ENCODE measurements at regions not wholly inside any gene's neighbourhood (a gene's known extent, or its start where the extent isn't known, plus 50 kb on each side); places are given as distances from the start of the nearest gene placed in this dataset.
"Not testable (repeated sequence)": the region's sequence is repeated elsewhere in the genome, so short reads cannot be mapped to it uniquely, and the experiment has no call there.

DNA sequence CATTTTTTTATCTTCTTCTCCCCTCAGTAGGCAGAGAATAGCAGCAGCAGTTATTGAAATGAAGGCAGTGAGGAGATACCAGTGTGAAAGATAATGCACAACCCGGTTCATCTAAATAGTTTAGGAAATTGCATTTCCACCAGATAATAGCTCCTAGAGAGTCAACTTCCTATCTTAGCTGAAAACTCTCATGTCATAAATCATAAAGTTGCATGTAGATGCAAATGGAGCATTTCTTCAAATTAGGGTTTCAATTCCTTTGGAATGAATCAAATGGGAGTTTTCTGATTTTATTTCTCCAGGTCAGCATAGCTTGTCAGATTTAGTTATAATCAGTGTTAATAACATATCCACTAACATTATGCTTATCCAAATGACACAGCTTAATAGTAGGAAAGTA lies 335.3 kb downstream of the CNTNAP4 start:
- DNase-seq (ENCODE audit: low spot score): no peak

DNA sequence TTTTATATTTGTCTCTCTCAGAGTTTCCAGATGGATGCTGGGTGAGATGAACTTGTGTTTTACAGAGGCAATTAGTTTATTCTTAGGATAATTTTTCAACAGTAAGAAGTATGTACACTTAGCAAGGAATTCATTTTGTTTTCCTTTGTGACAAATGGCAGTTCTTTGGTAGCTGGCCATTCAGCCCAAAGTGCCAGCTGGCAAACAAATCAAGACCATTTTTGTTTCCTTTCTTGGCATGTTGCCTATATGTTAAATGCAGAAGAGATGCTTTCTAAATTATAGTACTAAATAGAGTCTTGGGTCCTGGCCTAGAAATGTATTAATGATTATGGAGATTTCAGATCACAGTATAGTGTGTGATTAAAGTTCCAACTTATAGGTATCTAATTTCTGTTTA lies 337.1 kb downstream of the CNTNAP4 start:
- DNase-seq (ENCODE audit: low spot score): no peak

DNA sequence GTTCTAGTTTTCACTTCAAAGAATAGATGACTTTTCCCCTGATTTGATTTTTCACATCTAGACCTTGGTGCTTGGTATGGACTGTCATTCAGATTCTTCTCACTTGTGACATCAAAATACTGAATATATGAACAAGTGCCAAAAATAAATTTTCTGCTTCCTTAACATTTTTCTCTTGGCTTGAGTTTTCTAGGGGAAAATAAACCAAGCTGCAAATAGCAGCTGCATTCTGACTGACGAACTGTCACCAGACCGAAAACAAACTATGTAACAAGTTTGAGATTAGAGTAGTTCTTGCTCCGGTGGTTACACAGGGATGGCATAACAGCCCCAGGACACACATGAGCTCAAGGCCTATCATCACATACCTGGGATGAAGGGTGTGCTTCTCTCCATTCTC lies 345.7 kb downstream of the CNTNAP4 start:
- DNase-seq (ENCODE audit: low spot score): no peak

DNA sequence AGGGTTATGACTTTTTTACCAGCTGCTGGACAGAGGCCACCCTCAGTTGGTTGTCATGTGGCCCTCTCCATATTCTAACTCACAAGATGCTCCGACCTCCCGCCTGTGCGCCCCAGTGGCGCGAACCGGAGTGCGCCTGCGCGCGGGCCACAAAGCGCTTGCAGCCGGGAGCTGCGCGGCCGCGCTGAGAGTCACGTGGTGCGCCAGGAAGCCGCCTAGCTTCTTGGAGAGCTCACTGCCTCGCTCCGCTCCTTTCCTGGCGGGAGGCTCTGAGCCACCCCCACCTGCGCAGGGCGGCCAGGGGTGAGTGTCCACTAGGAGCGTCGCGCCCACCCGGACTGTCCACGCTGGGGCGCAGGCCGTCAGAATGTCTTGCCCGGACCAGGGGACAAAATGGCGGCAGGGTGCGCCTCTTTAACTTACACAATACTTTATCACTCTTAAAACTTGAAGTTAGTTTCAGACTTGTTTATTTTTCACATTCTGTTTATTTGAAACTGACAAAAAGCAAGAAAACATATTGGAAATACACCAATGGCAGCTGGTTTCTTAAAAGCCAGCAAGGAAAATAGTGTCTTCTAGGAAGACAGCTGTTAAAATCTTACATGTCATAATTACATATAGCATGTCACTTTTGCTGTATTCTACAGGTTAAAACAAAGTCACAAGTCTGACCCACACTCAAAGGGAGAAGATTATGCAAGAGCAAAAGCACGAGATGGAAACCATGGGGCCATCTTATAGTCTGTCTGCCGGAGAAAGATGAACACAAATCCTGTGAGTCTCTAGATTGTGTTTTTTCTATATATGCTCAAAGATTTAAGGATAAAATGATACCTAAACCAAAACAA lies 357.9 kb downstream of the CNTNAP4 start:
- no peak for DNase-seq (ENCODE audit: low spot score)

DNA sequence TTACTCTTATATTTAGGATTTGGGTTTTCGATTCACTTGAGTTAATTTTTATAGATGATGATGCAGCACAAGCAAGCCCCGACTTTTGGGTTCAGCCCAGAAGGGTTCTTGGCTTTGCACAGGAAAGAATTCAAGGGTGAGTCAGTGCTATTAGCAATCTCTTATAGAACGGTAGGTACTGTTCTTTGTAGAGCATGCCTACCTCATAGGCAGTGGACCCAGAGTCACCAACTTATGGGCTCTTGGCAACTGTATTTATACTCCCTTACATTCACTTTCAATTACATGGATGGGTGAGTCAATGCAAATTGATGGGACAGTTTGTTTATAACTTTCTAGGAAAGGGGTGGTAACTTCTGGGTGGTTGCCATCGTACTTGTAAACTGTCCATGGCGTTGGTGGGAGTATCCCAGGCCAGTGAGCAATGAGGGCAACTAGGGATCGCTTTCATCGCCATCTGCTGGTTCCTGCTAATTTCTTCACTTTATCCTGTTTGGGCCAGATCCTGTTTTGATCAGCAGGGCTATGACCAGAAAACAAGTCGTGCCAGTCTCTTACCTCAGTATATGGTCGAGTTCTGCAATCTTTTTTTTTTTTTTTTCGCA lies 362.6 kb downstream of the CNTNAP4 start:
- no peak for DNase-seq (ENCODE audit: low spot score)

DNA sequence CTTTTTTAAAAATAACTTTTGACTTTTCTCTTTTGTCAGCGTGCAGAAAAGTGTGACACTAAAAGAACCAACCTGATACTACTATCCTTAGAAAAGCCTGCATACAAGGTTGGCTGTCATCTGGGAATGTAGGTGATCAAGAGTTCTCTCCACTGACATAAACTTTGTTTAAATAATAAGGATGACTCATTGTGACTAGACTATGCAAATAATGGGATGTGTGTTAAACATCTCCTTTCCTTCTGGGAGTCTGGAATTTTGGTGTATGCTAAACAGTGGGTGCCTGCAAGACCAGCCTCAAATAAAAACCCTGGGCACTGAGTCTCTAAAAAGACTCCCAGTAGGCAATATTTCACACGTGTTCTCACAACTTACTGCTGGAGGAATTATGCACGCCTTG lies 373.4 kb downstream of the CNTNAP4 start:
- no peak for DNase-seq (ENCODE audit: low spot score)

DNA sequence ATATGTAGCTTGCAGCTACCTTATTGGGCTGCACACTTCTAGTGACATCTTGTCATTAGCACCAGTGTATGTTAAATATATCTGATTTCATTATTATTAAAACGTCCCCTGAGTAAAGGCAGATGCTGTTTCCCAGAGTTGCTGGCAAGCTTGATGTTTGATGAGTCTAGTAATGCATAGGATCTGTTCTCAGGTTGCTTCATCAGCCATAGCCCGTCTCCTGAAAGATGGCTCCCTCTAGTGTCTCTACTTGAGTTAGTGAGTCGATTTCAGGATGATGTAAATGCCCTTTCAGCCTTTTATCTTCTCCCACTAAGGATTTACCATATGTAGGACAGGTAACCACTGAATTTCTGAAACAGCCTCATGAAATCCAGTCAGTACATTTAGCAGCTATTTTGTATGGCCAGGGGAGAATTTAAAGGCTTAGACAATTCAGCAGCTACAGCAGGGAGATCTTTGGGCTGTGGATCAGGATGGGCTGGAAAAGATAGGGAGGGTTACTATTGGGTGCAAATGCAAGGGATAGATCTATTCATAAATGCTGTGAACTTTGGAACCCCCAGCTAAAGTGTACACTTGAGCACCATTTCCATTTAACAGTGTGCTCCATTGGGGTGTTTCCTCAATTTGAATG lies 376.3 kb downstream of the CNTNAP4 start:
- no peak for DNase-seq (ENCODE audit: low spot score)

DNA sequence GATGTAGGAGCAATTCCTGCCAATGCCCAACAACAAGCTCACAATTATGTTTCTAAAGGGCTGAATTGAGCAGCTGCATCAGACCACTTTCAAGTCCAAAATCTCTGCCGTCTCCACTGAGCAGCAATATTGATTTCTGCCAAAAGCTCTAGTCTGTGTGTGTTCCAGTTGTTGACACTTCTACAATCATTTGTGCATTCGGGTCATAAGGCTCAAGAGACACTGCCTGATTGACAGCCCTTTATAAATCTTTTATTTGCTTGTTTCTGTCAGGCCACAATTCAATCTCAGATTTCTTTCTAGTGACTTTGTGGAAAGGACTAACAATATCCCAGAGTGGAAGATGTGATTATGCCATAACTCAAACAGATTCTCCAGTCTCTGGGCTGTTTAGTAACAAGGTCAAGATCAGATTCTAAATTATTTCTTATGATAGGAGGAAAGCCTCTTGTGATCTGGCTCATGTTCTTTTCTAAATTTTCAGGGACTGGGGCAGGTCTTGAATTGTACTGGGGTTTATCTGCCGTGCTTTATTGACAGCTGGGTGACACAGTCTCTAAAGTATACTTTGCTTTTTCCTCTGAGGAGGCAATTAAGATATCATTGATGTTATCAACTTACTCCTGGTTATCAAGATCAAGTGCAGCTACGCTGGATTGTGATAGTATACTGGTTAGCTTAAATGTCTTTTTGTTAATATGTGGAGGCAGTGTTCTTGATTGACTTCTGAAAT lies 377.1 kb downstream of the CNTNAP4 start:
- no peak for DNase-seq (ENCODE audit: low spot score)

DNA sequence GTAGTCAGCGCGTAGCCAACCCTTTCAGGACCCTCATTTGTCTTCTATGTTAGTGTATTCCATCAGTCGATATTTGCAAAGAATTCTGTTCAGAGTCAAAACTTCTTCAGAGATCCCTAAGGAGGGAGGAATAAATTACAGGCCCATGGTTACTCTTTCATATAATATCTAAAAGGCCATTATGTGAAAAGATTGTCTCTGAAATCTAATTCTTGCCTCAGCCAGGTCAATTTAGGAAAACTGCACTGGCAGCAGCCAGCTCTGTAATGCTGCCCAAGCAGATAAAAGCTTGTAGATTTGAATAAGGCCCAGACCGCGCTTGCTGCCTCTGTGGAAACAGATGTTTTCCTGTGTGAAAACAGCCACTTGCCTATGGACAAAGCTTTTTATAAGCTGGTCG lies 379.8 kb downstream of the CNTNAP4 start:
- DNase-seq (ENCODE audit: low spot score): no peak

DNA sequence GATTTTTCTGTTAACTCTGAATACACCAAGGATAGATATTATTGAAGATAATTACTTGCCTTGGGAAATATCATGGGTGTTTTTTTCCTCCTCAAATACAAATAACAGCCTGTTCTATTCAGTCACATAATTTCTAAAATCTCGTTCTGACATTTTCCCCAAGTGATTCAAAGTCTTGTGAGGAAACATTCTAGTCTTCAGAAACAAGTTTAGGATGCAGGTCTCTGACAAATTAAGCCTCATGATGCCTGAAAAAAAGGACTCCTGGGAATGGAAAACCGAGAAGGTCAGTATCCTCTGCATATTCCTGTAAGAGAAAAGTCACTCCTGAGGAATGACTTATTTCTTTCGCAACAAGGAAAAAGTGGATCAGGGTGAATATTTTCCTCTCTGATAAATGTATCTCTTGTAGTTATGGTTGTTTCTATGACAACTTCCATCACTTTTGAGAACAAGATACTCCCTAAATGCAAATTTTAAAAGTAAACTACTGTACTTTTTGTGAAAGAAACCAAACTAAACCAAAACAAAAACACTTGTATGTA lies 384.6 kb downstream of the CNTNAP4 start:
- DNase-seq (ENCODE audit: low spot score): no peak

DNA sequence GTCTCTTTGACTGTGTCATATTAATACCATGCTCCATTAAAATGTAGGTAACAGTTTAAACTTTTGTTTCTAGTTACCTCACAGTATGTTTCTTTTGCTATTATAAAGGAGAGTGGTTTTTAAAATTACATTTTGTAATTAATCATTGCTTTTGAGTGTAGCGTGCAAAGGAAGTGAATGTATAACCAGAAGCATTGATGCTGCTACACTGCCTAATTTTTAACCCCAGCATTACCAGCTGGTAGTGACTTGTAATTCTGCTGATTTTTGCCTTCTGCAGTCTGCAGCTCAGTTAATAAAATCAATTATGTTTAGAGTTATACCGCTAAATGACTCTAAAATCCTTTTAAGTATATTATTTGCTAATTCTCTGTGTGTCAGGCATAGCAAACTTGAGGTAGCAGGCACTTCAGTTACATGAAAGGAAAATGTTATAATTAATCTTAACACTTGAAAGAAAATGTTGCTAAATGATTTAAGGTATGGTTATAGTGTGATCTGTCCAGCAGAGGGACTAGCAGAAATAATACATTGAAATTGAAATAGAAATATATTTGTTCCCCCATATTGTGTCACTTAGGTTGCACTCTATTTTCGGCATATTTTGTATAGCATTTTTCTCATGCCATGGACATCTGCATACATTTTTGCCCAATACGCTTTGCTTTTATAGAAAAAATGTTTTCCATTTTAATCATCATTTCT lies 388.5 kb downstream of the CNTNAP4 start:
- DNase-seq (ENCODE audit: low spot score): no peak

DNA sequence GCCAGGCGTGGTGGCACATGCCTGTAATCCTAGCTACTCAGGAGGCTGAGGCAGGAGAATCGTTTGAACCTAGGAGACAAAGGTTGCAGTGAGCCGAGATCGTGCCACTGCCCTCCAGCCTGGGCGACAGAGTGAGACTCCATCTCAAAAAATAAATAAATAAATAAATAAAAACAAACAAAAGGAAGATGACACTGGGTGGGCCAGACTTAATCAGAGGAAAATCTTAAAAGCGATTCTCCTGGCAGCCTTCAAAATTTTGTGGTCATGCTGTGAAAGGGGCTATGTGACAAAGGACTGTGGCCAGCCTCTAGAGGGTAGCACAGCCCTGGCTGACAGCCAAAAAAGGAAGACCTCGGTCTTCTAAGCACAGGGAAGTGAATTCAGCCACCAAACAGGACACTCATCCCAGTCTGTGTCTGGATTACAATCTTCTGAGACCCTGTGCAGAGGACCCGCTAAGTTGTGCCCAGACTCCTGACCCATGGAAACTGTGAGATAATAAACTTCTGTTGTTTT lies 391.1 kb downstream of the CNTNAP4 start:
- DNase-seq (ENCODE audit: low spot score): no peak

DNA sequence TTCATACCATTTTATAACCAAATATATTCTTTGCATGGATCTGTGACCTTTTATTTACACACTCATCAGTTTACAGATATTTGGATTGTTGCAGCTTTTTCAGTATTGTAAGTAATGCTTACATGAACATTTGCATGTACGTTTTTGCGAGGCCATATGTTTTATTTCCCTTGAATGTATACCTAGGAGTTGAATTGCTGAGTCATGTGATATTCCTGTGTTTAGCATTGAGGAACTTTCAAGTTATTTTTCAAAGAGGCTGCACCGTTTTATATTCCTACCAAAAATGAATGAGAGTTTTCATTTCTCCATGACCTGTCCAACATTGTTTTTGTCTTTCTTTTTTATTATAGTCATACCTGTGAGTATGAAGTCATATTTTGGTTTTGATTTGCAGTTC lies 392.1 kb downstream of the CNTNAP4 start:
- no peak for DNase-seq (ENCODE audit: low spot score)

DNA sequence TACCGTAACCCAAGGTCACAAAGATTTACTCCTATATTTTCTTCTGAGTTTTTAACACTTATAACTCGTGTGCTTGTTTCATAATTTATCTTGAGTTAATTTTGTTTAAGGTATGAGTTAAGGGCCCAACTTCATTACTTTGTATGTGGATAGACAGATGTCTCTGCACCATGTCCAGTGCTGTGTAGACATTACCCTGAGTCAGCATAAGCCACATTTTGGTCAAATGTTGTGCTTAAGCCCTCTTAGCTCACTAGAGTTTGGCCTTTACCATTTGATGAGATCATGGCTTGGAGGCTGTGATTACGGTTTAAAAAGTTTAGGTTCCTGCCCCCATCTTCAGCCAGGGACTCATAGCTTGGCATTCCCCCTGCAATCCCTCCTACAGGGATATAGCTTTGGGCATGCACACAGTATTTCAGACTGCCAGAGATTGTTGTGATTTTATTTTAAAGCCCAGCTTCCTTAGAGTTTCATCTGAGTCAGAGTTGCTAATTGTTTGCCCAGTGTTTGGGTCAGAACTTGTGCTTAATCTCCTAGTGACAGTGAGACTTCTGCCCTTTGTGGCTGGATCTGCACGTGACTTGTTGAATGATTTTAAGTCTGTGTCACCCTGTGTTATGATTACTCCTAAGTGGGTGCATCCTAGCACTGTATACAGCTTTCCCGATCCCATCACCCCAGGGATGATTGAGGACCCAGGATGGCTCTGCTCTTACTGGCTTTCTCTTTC lies 393.1 kb downstream of the CNTNAP4 start:
- no peak for DNase-seq (ENCODE audit: low spot score)

DNA sequence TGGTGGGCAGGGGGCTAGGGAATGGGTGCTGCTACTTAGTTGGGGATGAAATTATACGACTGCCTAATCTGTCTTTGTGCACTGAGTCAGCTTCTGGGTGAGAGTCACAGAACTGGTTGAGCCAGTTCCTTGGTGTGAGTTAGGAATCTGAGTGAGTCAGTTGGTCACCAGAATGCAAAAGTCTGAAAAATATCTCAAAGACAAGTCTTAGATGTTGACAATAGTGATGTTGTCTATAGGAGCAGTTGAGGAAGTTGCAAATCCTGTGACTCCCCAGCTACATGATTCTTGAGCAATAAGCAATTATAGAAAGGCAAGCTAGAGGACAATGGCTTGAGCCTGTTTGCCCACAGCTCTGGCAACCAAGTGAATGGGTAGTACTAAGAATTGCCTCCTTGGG lies 399.2 kb downstream of the CNTNAP4 start:
- no peak for DNase-seq (ENCODE audit: low spot score)

DNA sequence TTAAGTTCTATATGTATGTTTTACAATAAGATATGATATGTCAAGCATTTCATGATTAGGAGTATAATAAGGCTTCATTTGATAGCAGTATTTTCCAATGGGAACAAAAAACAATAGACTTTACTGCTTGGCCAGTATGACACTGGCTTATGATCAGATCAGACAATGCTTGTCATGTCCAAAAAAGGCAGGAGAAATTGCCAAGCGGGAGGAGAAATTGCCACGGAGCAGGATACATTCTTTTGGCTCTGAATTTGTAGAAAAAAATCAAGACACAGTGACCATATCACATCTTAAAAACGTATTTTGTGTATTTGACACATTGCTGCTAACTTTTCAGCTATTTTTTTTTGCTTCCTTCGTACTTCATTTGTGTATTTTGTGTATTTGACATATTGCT lies 404.1 kb downstream of the CNTNAP4 start:
- no peak for DNase-seq (ENCODE audit: low spot score)

DNA sequence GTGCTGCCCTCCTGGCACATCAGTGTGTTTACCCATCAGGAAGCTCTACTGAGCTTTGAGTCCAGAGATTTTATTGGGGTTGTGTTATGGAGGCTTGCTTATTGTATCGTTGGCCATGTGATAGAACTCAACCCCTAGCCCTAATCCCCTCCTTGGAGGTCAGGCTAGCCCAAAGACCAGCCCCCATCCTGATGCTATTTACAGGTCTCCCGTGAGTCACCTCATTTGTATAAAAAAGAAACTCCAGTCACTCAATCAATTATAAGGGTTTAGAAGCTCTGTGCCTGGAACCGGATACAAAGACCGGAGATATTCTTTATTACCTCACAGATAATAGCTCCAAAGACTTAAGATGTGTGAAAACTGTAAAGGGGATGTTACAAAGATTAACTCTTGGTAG lies 405.9 kb downstream of the CNTNAP4 start:
- no peak for DNase-seq (ENCODE audit: low spot score)

DNA sequence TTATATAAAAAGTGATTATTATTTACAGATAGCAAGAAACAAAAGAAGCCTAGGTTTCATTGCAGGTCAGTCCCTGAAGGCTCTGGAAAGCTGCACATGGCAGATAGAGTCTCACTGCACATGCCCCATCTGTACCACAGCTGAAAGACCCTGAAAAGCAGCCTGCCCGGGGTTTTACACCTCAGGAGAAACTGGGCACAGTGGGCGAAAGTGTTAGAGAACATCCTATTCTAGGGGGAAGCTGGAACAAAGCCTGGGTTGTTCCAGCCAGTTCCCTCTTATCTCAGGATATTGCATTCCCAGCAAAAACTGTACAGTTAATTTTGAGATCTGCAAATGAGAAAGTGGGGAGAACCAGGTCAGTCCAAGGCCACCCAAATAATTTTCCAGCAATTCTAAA lies 419.7 kb downstream of the CNTNAP4 start:
- DNase-seq (ENCODE audit: low spot score): no peak

DNA sequence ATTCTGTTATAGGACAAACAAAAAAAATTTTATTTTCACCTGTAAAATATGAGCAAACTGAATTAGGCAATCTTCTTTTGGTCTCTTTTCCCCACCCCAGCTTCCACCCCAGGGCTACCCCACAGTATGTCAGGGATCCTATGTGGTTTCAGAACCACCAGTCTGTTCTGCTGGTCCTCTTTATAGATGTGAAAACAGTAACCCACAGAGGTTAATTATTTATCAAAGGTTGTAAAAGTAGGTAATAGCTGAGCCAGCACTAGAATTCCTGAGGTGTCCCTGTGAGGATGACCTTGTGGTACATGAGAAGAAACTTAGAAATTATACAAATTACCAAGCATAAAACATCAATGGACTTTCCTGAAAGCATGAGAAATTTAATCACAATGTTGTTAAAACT lies 428.7 kb downstream of the CNTNAP4 start:
- no peak for DNase-seq (ENCODE audit: low spot score)

DNA sequence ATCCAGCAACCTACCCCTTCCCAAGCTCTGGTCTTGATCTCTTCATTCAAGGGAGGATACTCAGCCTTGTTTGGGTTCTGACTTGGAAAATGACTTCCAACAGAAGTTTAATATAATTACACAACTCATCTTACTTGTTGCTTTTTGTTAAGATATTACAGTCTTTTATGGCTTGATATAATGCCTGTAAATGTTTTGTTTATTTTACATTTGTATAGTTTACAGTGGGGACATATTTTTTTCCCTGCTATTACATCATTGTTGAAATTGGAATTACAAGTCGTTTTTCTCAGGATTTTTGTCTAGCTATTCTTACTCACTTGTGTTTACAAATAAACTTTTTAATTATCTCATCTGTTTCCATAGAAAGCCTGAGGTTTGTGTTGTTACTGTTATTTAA lies 436.0 kb downstream of the CNTNAP4 start:
- DNase-seq (ENCODE audit: low spot score): no peak

DNA sequence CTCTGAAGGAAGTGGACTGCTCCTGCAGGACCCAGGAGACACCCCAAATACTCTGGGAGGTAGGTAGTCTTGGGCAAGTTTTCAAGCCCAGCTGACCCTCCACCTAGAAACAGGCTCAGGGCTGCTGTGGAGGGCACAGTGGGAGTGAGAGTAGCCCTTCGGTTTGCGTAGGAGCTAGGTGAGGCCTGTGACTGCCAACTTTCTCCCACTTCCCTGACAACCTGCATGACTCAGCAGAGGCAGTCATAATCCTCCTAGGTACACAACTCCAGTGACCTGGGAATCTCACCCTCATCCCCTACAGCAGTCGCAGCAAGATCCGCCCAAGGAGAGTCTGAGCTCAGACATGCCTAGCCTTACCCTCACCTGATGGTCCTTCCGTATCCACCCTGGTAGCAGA lies 439.1 kb downstream of the CNTNAP4 start:
- not testable (repeated sequence) for DNase-seq (ENCODE audit: low spot score)
